Kidney (tissue), 13 donors: ENCODE measurements at regions not wholly inside any gene's neighbourhood (a gene's known extent, or its start where the extent isn't known, plus 50 kb on each side); places are given as distances from the start of the nearest gene placed in this dataset.
A peak's percentile ranks its signal among the peaks of the same experiment; 100 is the strongest.

Experiments used
- DNase-seq, 5 donors: peaks; one replicate each; pipeline ENCODE4 v3.0.0-alpha.2; 2013 to 2020
- FAIRE-seq: peaks from 2 replicates; lab custom pipeline; 2012; peaks lifted over from hg19 to GRCh38; lab: Jason Lieb, UNC
- H3K27ac ChIP-seq, 2 donors: one replicate each; pipeline ENCODE4 v1.7.0; 2013; ENCODE audit warnings: low read depth in 2 of 2, low read length in 2 of 2, inconsistent platforms in 1 of 2
- H3K27me3 ChIP-seq: one replicate; pipeline ENCODE4 v1.7.1; 2013; ENCODE audit warnings: low read length, inconsistent platforms; ENCODE audit not compliant: control insufficient read depth, insufficient read depth
- H3K36me3 ChIP-seq, 3 donors: one replicate each; pipeline versions ENCODE4 v1.7.0 to v1.7.1; 2013; ENCODE audit warnings: low read length in 3 of 3, control low read depth in 1 of 3, inconsistent platforms in 1 of 3; ENCODE audit not compliant: insufficient read depth in 3 of 3, control insufficient read depth in 2 of 3
- H3K4me1 ChIP-seq, 3 donors: one replicate each; pipeline versions ENCODE4 v1.7.0 to v1.7.1; 2013; ENCODE audit warnings: low read length in 3 of 3, inconsistent platforms in 1 of 3, low read depth in 1 of 3; ENCODE audit not compliant: control insufficient read depth in 2 of 3, insufficient read depth in 2 of 3
- H3K4me3 ChIP-seq, 3 donors: one replicate each; pipeline versions ENCODE4 v1.7.0 to v1.8.1; 2013; ENCODE audit warnings: low read length in 3 of 3, control low read depth in 1 of 3, inconsistent platforms in 1 of 3
- H3K9ac ChIP-seq, 3 donors: one replicate each; pipeline versions ENCODE4 v1.7.0 to v1.7.1; 2013; ENCODE audit warnings: low read length in 3 of 3, control low read depth in 1 of 3, inconsistent platforms in 1 of 3
- H3K9me3 ChIP-seq, 3 donors: one replicate each; pipeline versions ENCODE4 v1.7.0 to v1.7.1; 2013; ENCODE audit warnings: low read length in 3 of 3, control low read depth in 1 of 3, inconsistent platforms in 1 of 3; ENCODE audit not compliant: control insufficient read depth in 2 of 3, insufficient read depth in 1 of 3
- intact Hi-C: fragments of 100-400 bp; cut with DNase I; formaldehyde crosslinking; loops from one replicate; pipeline ENCODE4 v1.11.1; 2022
- TF ChIP-seq, protein P1 (sequence below): IDR thresholded peaks from 3 replicates; pipeline ENCODE4 v1.5.1; 2012; ENCODE audit warnings: mild to moderate bottlenecking, moderate library complexity, borderline replicate concordance; ENCODE audit not compliant: insufficient read depth; ENCODE audit errors: extremely low read depth
- donor health status: control.
- donor health status: control.
- donor health status: control.
- donor health status: control.
- donor health status: control.
- donor health status: DM: yes; HTN: yes; CAD: no.
- donor health status: Normal renal cell carcinoma (clear cell type).

DNA sequence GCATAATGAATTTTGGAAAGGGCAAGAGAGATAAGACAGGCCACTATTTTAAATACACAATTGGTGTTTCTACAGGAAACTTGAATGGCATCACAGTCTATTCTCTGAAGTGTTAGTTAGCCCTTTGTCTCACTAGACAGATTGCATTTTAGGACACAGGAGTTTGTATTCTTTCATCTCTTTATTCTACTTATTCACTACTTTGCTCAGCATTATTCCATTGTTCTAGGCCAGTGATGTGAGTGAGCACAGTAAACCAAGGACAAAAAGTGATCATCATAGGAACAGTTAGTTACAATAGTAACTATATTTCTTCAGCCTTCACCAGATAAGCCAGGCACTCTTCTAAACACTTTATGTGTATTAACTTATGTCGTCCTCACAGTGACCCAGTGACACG lies 150.2 kb upstream of the SLCO3A1 start:
- no peaks in the 10 kb centered on the region for H3K9me3 ChIP-seq
- intact Hi-C loops = no loop called here
- H3K27ac ChIP-seq = no peak overlapping the region
- TF ChIP-seq, protein P1, sequence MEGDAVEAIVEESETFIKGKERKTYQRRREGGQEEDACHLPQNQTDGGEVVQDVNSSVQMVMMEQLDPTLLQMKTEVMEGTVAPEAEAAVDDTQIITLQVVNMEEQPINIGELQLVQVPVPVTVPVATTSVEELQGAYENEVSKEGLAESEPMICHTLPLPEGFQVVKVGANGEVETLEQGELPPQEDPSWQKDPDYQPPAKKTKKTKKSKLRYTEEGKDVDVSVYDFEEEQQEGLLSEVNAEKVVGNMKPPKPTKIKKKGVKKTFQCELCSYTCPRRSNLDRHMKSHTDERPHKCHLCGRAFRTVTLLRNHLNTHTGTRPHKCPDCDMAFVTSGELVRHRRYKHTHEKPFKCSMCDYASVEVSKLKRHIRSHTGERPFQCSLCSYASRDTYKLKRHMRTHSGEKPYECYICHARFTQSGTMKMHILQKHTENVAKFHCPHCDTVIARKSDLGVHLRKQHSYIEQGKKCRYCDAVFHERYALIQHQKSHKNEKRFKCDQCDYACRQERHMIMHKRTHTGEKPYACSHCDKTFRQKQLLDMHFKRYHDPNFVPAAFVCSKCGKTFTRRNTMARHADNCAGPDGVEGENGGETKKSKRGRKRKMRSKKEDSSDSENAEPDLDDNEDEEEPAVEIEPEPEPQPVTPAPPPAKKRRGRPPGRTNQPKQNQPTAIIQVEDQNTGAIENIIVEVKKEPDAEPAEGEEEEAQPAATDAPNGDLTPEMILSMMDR = no peak
- H3K27me3 ChIP-seq = no peaks in the 10 kb centered on the region
- no peak overlapping the region for H3K4me3 ChIP-seq
- H3K36me3 ChIP-seq = no peaks in the 10 kb centered on the region
- H3K9ac ChIP-seq = no peak overlapping the region
- no peaks in the 10 kb centered on the region for H3K4me1 ChIP-seq
- FAIRE-seq (no peak), DNase-seq (no peak)

DNA sequence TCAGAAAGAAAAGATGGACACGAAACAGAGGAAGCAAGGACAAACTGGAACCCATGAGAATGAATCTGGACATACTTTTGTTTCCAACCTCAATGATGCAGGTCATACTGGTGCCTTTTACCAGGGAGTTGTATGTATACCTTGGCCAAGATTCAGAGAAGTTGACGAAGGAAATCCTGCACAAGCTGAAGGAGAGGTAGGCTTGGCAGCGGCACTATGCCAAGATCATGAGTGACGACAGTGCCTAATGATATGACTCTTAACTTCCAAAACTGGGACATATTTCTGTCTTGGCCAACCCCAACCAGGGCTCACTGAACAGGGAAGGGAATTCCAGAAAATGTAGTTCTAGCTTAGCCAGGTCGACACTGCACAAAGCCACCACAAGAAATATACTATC lies 149.2 kb upstream of the SLCO3A1 start:
- H3K36me3 ChIP-seq = no peaks in the 10 kb centered on the region
- H3K9ac ChIP-seq = no peak overlapping the region
- H3K27ac ChIP-seq = no peak overlapping the region
- FAIRE-seq (no peak), DNase-seq (no peak)
- H3K4me3 ChIP-seq = no peak overlapping the region
- TF ChIP-seq, protein P1 = no peak
- H3K4me1 ChIP-seq = no peaks in the 10 kb centered on the region
- intact Hi-C loops = no loop called here
- no peaks in the 10 kb centered on the region for H3K9me3 ChIP-seq
- H3K27me3 ChIP-seq = no peaks in the 10 kb centered on the region

DNA sequence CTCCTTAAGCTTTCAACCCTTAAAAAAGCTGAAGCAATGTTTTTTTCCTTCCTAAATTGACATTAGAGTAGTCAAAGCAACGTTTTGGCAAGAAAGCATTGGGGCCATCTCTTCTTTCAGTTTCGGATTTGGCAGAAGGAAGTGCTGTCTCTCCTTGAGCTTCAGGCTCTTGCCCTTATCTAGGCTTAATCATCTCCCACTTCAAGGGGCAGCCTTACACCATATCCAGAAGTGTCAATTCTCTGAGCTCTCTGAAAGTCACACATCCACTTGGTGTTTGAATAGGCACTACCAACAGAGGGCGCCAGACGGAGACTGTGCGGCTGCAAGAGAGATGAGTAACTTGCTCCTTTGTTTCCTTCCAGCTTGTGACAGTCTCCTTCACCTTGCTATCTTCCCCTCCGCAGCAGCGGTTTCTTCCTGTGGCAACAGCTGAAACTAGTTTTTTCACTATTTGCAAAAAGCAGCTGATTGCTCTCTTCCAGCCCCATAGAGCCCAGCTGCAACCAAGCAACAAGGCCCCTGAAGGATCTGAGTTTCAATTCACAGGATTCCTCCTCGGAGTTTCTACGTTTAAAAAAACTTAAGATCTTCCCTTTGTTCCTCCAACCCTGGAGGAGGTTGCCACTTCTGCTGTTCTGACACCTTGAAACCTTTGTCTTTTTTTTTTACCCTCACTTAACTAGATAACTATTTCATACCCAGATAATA lies 147.0 kb upstream of the SLCO3A1 start:
- Histone ChIP-seq H3K9ac (no peak overlapping the region), H3K27ac (no peak overlapping the region), H3K4me1 (no peaks in the 10 kb centered on the region), H3K9me3 (no peaks in the 10 kb centered on the region), H3K36me3 (no peaks in the 10 kb centered on the region), H3K27me3 (no peaks in the 10 kb centered on the region), H3K4me3 (no peak overlapping the region)
- TF ChIP-seq, protein P1 = peak; percentile 77
- DNase-seq (peak in 4 of 5 donors; percentile 56 to 79 (median 64)), FAIRE-seq (no peak)
- intact Hi-C loops = no loop called here
